Tibial nerve (tissue), 4 donors: ENCODE measurements at regions not wholly inside any gene's neighbourhood (a gene's known extent, or its start where the extent isn't known, plus 50 kb on each side); places are given as distances from the start of the nearest gene placed in this dataset.

ENCODE experiments used
- CTCF ChIP-seq, 5 experiments: fragments of 200-600 bp in 3 of 5; fragments of 450-650 bp in 2 of 5; sonication (generic) in 3 of 5; IDR thresholded peaks; one replicate each; pipeline ENCODE4 v1.5.1; 2016 to 2019; ENCODE audit warnings: antibody characterized with exemption in 5 of 5, mild to moderate bottlenecking in 3 of 5, moderate library complexity in 2 of 5
- EP300 ChIP-seq, 2 donors: sonication (generic); formaldehyde crosslinking; IDR thresholded peaks; one replicate each; pipeline ENCODE4 v1.6.1; 2017; ENCODE audit warnings: antibody characterized with exemption in 2 of 2, mild to moderate bottlenecking in 1 of 2
- POLR2A ChIP-seq, 2 donors: fragments of 450-650 bp; IDR thresholded peaks; one replicate each; pipeline ENCODE4 v1.6.1; 2017; ENCODE audit warnings: antibody characterized with exemption in 2 of 2, mild to moderate bottlenecking in 2 of 2, moderate library complexity in 2 of 2

GRCh38 chr14:104386151-104386841, 193.3 kb upstream of the C14orf180 start:
- no peak for TF ChIP-seq CTCF (IDR thresholded peaks at IDR 0.05)
- no peak for TF ChIP-seq POLR2A (IDR thresholded peaks at IDR 0.05)
- TF ChIP-seq EP300 (IDR thresholded peaks at IDR 0.05), result no peak
